ENCODE measurements at regions not wholly inside any gene's neighbourhood (a gene's known extent, or its start where the extent isn't known, plus 50 kb on each side); places are given as distances from the start of the nearest gene placed in this dataset.
A peak's percentile ranks its signal among the peaks of the same experiment; 100 is the strongest.

GRCh38 chr18:54444319-54444914 is 86.7 kb downstream of the C18orf54 start:
- TF ChIP-seq NR2F2 (IDR thresholded peaks at IDR 0.05): no peak
- no peak for TF ChIP-seq HNF4G (IDR thresholded peaks at IDR 0.05)
- TF ChIP-seq GABPA (IDR thresholded peaks at IDR 0.05 in 1 of 2, conservative IDR thresholded peaks at IDR 0.05 in 1 of 2): no peak
- no peak for TF ChIP-seq REST (IDR thresholded peaks at IDR 0.05)
- no peak for TF ChIP-seq EGR1 (IDR thresholded peaks at IDR 0.05; ENCODE audit: low read depth in 2 of 2)
- TF ChIP-seq CTCF (IDR thresholded peaks at IDR 0.05; ENCODE audit: low read depth, low read length, missing input control): peak; percentile 62

Measured in liver (tissue), 3 donors.